ENCODE measurements at regions not wholly inside any gene's neighbourhood (a gene's known extent, or its start where the extent isn't known, plus 50 kb on each side); places are given as distances from the start of the nearest gene placed in this dataset.

DNA sequence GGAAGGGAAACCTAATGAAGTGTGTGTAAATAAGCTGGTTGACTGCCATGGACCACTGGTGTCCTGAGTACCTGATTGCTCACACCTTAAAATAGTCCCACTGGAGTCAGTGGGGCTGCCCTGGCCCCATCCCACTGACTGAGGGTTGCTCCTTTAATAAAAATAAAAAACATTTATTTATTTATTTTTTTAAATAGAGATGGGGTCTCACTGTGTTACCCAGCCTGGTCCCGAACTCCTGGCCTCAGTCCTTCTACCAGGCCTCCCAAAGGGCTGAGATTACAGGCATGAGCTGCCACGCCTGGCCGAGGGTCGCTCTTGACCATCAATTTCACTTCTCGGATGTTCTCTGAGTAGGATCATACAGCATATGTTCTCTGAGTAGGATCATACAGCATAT, 394.2 kb upstream of the IRX2 start:
- no peak for DNase-seq (ENCODE audit: low spot score)

DNA sequence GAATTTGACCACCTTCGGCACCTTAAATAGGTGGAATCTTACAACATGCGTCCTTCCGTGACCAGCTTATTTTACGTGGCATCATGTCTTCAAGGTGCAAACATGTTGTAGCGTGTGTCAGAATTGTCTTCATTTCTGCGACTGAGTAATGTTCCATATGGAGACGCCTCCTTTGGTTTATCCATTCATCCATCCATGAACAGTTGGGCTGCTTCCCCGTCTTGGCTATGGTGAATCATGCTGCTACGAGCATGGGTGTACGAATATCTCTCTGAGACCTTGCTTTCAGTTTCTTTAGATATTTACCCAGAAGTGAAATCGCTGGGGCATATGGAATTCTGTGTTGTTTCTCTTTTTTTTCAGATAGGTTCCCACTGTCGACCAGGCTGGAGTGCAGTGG, 391.9 kb upstream of the IRX2 start:
- DNase-seq (ENCODE audit: low spot score), result no peak

DNA sequence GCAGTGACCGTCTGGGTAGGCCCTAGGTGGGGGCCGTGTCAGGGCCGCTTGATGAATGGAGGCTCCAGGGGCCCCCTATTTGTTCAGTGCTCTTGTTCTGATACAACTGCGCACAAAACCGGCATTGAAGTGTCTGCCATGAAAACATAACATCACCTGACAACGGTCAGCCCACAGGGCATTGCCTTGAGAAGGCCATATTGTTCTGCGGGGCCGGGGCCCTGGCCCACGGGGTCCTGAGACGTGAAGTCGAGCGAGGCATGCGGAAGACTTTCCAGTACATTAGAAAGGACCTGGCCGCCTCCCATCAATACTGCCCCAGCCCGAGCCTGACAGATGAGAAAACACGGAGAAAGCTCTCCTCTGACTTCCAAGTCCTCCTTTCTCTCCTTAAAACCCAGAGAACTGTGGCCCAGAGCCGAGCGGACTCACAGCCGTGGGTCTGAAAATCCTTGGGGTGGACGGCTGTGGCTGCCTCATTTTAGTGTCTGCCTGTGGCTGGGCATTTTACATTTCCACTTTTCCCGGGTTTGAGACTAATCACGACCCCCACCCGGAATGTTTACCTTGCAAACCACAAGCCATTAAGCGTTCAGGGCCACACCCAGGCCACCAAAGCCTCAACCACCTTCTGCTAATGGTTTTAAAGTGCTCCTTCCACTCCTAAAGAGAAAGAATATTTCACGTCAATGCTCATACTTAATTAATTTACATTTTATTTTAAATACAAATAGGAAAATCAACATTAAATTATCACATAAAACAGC, 391.0 kb upstream of the IRX2 start:
- no peak for DNase-seq (ENCODE audit: low spot score)

DNA sequence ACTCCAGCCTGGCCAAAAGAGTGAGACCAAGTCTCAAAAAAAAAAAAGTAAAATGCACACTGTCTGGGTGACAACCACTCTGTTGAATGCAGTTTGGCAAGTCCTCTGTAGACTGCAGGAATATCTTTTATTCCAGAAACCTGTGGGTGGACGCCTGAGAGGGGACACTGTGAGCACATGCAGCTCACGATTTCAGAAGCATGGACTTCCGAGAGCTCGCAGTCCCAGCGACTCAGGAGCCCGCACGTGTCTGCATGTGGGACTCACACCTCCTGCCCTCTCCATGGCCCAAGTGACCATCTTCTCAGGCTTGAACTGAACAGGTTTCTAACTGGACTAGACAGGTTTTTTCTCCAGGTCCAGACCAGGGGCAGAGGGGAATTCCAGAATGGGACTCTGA, 388.6 kb upstream of the IRX2 start:
- DNase-seq (ENCODE audit: low spot score), result no peak

DNA sequence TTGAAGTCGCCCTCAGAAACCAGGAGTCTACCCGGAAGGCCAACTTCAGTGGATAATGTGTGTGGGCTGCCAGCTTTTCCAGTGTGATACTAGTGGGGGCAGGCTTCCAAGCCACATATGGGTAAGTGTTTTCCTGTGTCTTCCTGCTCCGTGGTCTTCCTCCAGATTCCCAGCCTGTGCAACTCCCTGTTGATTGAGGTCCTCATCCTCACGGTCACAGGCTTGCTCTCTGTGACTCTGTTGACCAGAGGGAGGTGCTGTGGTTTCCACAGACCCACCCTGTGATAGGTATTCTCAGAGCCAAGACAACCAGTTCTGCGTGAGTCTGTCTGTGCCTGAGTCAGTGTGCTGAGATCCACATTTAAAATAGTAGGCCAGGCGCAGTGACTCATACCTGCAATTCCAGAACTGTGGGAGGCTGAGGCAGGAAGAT, 388.0 kb upstream of the IRX2 start:
- no peak for DNase-seq (ENCODE audit: low spot score)

DNA sequence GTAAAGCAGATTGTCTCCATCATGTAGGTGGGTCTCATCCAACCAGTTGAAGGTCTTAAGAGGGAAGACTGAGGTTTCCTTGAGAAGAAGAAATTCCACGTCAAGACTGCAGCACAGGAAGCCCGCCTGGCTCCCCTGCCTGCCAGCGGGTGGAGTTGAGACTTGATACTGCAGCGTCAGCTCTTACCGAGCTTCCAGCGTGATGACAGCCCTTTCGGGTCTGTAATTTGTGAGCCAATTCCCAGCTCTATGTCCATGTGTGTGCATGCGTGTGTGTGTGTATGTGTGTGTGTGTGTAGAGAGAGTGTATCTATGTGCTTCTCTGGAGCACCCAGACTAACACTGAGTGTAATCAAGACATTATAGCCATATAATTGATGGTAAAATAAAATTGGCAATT, 379.7 kb upstream of the IRX2 start:
- no peak for DNase-seq (ENCODE audit: low spot score)

DNA sequence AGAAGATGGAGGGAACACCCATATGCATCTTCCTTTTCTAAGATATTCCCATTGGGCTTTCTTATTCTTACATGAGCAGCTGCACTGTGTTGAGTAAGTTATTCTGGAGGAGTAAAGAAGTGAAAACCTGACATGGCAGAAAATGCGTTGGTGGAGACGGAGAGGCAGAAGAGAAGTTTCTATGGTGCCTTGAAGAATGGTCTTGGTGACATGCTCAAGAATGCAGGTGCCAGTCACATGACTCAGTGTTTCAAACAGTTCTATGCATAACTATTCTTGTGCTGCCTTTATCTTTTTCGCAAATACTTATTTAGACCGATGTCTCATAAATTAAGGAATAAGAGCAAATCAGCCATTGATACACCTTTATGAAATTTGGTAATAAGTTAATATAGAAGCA, 377.8 kb upstream of the IRX2 start:
- no peak for DNase-seq (ENCODE audit: low spot score)

DNA sequence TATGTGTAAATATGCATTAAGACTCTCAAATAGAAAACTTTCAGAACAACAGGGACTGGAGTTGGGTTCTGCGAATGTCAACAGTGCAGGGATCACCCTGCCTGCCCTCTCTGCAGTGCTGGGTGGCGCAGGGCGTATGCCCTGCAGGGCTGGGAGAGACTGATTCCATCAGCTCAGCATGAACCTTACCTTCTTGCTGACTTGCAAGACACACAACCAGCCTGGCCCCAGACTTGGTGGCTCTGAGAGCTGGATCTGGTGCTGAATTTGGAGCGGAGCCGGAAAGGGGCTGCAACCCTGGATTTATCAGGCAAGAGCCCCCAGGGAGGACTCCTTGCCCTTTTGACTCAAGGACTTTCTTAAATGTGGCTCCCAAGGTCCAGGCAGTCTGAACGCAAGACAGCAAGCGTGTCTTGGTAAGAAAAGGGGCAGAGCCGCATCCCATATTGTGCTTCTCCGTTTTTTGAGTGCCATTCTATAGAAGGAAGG, 376.0 kb upstream of the IRX2 start:
- no peak for DNase-seq (ENCODE audit: low spot score)

DNA sequence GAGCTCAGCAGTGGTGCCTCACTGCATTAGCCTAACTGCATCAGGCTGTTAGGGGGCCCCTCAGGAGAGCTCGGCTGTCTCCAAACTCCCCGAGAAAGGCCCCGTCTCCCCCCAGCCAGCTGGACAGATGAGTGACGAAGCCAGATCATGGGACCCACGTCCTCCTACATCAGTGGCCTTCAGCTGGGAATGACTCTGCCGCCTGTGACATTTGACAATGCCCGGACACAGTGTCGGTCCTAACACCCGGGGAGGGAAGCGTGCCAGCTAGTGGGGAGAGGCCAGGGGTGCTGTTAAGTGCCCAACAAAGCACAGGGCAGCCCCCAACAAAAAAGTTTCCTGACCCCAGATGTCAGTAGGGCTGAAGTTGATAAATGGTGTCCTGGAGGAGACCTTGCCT, 375.2 kb upstream of the IRX2 start:
- DNase-seq (ENCODE audit: low spot score), result no peak

DNA sequence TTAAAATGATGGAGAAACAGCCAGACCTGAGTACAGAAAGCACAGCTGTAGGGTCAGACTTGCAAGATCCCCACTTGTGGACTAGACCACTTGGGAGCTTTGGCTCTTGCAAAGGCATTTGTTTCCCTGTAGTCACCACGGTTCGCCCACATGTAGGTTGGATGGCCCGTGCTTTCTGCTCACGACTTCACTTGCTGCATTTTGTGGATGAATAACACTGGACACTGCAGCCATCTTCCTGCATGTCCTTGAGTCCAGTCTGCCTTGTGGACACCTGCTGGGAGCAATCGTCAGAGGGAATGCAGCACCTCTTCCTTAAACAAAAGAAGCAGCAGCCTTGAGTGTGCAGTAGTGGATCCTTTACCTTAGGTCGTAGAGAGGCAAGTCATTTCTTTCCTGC, 372.9 kb upstream of the IRX2 start:
- no peak for DNase-seq (ENCODE audit: low spot score)

DNA sequence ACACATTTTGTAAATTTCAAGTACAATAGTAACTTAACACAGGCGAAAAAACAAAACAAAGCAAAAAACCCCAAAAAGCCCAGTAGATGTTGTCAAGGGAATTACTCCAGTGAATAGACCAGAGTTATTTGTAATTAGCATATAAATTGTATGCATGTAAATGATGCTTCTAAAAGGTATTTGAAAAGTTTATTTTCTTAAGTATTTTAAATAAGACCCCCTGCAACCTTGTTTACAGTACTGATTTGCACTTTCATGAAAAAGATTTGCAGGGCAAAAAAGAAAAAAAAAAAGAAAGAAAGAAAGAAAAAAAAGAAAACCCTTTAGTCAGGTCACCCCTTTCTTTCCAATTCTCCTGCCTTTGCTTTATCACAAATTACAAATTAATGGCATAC, 372.3 kb upstream of the IRX2 start:
- DNase-seq (ENCODE audit: low spot score), result no peak

DNA sequence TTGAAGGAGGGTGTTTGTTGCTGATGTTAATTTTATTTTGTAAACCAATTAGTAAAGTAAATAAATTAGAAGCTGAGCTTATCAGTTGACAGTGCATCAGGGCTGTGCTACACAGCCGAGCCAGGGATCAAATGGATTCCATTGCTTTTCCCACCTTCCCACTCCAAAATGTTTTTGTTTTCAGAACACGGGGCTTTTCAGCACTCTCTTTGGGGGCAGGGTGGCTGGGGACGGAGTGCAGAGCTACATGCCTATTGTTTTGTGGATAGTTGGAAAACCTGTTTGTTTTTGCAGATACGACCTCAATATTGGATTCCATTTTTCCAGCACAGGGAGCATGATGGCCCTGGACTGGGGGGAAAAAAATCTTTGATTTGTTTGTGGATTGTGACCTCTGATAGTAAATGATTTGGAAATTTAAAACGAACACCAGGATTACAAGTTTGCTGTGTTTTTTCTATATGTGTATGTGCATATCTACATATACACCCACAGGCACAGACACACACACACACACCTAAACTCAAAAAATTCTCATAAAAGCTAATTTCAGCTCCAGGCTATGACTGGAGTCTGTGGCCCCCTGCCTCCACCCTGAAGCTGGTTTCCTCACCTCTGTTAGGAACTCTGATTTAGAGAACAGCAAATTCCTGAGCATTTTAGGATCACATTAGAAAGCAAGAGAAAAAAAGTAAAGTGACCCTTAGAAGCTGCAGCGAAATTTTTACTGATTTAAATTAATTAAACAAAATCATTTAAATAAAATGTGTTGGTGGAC, 371.7 kb upstream of the IRX2 start:
- no peak for DNase-seq (ENCODE audit: low spot score)

DNA sequence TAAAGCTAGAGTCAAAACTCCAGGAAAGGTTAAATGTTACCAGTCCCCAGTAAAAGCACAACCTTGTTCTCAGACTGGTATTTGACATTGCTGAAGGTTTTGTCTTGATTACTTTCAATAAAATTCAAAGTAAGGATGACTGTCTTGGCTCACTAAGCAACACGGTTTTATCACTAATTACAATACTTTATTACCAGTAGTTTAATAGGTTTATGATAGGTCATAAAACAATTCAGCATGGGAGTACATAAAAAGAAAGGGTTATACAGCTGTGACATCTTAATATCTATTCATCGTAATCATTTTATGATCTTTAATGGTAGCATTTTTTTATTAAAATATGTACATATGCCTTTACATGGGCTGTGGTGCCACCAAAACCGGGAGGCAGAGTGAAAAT, 370.7 kb upstream of the IRX2 start:
- no peak for DNase-seq (ENCODE audit: low spot score)

DNA sequence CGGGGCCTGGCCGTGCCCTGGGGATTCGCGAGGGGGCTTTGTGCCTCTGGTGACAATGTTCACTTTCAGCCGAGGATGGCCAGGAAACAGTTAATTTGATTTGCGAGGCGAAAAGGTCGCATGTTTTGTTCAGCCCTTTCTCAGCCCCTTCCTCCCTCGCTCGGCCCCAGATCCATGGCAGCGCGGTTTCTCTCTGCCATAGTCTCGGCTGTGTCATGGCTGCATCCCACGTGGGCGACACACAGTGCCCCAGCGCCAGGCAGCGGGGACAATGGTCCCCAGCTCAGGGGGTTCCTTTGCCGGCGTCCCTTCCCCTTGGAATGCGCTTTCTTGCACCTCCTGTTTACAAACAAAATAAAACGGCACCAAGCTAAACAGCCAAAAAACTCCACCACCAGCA, 370.3 kb upstream of the IRX2 start:
- DNase-seq (ENCODE audit: low spot score), result no peak

DNA sequence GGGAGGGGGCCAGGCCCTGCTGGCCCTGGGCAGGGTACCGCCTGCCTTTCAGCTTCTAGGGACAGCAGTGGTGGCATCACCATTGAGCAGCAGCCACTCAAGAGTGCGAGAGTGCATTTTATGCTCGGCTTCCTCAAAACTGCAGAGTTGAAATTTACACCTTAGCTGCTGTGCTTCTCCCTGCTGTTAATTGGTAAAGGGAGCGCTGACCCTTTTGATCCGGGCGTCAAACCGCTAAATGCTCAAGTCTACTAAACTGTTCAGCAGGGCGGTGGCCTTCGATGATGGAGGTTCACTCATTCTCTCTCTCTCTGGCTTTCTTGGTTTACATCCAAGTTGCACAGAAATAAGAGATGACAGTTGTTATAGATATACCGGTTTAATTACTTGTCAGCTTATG, 368.6 kb upstream of the IRX2 start:
- no peak for DNase-seq (ENCODE audit: low spot score)

DNA sequence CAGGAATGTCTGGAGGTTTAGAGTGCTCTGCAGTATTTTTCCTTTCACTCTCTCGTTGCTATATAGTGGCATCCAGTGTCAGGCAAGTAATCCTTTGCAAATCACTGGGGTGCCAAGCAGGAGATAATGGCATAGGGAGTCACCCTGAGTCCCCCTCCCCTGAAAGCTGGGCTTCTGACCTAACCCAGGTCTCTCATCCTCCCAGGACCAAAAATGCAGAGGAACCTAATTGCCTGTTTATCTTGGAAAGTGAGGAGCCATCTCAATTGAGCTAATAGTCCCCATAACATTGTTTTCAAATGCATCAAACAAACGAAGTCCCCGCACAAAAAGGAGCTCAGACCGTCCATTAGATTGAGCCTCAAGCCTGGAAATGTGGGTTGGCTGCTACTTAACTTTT, 368.0 kb upstream of the IRX2 start:
- DNase-seq (ENCODE audit: low spot score), result no peak

DNA sequence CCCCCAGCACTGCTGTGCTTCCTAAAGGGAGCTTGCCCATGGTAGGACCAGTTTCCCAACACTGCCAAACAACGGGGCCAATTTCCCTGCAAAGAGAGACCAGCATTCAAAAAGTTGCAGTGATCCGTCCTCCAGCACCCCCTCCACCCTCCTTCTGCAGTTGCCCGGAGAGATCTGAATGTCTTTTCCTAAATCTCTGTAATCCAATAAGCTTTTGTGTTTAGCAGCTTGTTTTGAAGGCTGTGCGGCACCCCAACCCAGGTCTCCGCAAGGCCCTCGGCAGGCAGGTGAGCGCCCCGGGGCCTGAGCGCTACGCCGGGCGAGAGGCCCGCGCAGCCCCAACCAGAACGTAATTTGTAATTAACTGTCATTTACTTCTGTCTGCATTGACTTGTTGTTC, 366.9 kb upstream of the IRX2 start:
- DNase-seq (ENCODE audit: low spot score), result no peak

DNA sequence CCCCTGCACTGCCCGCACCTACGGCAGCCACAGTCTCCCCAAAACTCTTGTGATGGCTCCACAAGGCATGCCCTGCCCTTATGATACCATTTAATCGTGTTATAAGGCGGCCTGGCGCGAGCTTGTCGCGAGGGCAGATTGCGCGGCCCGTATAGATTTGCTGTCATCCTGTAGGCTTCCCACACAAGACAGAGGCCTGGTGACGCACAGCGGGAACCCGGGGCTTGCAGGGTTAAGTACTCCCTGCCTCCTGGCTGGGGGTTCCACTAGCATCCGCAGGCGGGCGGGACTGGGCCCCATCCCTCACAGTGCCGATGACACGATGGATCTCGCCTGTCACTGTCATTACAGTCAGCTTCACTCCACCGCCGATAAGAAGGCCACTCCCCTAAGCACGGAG, 364.9 kb upstream of the IRX2 start:
- no peak for DNase-seq (ENCODE audit: low spot score)

DNA sequence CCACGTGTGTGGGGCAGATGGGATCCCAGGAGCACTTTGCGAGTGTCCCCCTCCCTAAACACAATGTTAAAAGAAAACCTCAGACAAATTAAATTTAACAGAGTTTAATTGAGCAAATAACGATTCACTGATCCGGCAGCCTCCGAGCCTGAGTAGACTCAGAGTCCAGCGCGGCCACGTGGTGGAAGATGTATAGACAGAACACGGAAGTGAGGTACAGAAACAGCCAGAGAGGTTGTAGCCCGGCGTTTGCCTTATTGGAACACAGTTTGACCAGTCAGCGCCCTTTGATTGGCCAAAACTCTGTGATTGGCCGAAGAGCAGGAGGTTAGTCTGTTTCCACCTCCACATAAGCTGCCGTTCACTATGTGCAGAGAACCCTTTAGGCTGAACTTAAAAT, 363.0 kb upstream of the IRX2 start:
- no peak for DNase-seq (ENCODE audit: low spot score)

DNA sequence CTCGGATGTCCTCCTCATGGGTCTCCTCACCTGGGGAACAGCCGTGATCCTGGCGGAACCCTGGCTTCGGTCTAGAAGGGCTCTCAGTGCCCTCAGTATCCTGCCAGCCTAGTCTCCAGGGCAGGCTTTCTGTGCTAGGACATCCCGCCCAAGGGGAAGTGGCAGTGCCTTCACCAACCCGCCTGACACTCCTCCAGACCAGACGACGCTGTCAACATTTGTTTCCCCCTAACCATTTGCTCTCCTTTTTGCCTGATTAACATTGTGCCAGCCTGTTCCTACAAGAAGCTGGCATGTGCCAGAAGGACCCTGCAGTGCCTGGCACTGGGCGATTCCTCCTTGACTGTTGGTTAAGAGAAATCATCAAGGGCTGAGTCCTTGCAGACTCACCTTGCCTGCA, 358.9 kb upstream of the IRX2 start:
- DNase-seq (ENCODE audit: low spot score), result no peak

DNA sequence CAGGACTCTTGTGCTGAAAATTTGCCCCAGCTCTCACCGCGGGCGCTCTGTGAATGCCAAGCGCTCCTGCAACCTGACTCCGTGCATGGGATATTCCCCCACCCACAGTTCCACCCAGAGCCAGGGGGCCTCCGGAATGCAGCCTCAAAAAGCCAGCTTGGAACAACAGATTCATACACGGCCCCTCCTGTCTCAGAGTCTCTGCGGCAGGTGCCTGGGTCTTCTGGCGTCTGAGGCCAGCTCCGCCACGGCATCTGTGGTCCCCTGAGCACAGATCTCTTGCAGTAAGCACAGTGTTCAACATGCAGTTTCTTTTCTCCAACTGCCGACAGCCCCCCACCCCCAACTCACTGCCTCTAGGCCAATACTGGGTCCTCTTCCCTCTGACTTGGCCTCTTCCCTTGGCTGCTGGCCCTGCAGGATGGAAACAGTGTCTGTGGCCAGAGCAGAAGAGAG, 355.7 kb upstream of the IRX2 start:
- no peak for DNase-seq (ENCODE audit: low spot score)

DNA sequence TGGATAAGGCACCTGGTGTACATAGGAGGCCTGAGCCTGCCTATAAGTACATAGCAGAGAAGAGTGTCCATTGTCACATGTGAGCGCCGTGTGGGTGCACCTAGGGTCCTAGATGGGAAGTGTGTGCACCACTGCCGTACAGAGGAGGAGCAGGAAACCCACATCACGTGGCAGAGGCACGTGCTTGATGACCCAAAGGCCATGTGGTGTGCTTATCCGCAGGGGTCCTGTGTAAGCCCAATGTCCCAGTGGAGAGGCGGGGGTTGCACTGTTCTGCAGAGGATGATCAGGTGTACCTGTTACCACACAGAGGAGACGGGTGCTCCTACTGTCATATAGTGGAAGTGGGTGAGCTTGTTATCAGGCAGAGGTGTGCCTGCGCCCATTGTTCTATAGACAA, 354.1 kb upstream of the IRX2 start:
- no peak for DNase-seq (ENCODE audit: low spot score)

DNA sequence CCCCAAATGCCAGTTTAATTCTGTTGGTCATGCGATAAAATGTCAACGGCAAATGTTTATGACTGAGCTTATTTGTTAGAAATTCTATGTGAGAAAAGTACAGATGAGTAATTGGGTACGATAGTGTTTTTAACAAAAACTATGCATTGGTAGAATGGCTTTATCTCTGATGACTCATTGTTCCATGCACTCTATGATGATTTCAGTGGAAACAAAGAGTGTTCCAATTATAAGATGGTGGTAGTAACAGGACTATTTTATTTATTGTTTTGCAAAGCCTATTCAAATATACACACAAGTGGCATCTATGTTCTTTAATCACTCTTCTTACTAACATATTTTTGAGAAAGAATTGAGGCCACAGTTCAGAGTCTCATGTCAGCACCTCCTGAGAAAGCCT, 353.7 kb upstream of the IRX2 start:
- no peak for DNase-seq (ENCODE audit: low spot score)

Measured in left forelimb (tissue), 1 donor.